Suprapubic skin (tissue), 3 donors: ENCODE measurements at regions not wholly inside any gene's neighbourhood (a gene's known extent, or its start where the extent isn't known, plus 50 kb on each side); places are given as distances from the start of the nearest gene placed in this dataset.

ENCODE experiments used
- CTCF ChIP-seq, 2 donors: fragments of 200-600 bp in 1 of 2; fragments of 450-650 bp in 1 of 2; sonication (generic) in 1 of 2; IDR thresholded peaks; one replicate each; pipeline ENCODE4 v1.5.1; 2016 to 2019; ENCODE audit warnings: antibody characterized with exemption in 2 of 2, mild to moderate bottlenecking in 1 of 2, moderate library complexity in 1 of 2
- POLR2A ChIP-seq, 2 donors: fragments of 450-650 bp; IDR thresholded peaks; one replicate each; pipeline ENCODE4 v1.6.1; 2017; ENCODE audit warnings: antibody characterized with exemption in 2 of 2, mild to moderate bottlenecking in 2 of 2, moderate library complexity in 2 of 2

GRCh38 chr13:95484052-95484451, 68.5 kb upstream of the CLDN10 start:
- TF ChIP-seq CTCF (IDR thresholded peaks at IDR 0.05) (no peak), POLR2A (IDR thresholded peaks at IDR 0.05) (no peak)
